SK-N-SH (cell line): ENCODE measurements at regions not wholly inside any gene's neighbourhood (a gene's known extent, or its start where the extent isn't known, plus 50 kb on each side); places are given as distances from the start of the nearest gene placed in this dataset.

Source experiments
- EP300 ChIP-seq, 2 experiments: IDR thresholded peaks; 2 replicates each; pipeline versions ENCODE4 v1.4.0 to v1.6.1; 2012; ENCODE audit warnings: borderline replicate concordance in 1 of 2, low read depth in 1 of 2, low read length in 1 of 2
- TCF12 ChIP-seq: IDR thresholded peaks from 2 replicates; pipeline ENCODE4 v1.4.0; 2012
- YY1 ChIP-seq: IDR thresholded peaks from 2 replicates; pipeline ENCODE4 v1.4.0; 2012; ENCODE audit warnings: low read depth, mild to moderate bottlenecking
- TF ChIP-seq, protein P1 (sequence below): fragments of 200-600 bp; sonication (generic); IDR thresholded peaks from 2 replicates; pipeline ENCODE4 v1.6.1; 2017; ENCODE audit warnings: antibody characterized with exemption, mild to moderate bottlenecking, moderate library complexity
- TF ChIP-seq, protein P2 (sequence below): IDR thresholded peaks from 2 replicates; pipeline ENCODE4 v1.4.0; 2012; ENCODE audit warnings: low read depth

DNA sequence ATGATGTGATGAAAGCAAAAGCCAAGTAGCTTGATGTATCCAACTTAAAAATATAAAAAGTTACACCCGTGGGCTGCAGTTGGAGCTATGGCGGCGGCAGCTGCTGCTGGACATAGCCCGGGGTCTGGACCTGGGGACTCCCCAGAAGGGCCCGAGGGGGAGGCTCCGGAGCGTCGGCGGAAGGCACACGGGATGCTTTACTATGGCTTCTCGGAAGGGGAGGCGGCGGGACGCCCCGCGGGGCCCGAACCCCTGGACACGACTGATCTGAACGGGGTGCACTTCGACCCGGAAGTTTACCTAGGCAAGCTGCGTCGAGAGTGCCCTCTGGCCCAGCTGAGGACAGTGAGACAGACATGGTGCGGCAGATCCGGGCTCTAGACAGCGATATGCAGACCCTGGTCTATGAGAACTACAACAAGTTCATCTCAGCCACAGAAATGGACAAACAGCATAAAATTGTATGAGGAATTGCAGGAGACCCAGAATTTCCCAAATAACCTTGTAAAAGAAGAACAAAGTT is 109.5 kb upstream of the EEF2KMT start:
- TF ChIP-seq, protein P1, sequence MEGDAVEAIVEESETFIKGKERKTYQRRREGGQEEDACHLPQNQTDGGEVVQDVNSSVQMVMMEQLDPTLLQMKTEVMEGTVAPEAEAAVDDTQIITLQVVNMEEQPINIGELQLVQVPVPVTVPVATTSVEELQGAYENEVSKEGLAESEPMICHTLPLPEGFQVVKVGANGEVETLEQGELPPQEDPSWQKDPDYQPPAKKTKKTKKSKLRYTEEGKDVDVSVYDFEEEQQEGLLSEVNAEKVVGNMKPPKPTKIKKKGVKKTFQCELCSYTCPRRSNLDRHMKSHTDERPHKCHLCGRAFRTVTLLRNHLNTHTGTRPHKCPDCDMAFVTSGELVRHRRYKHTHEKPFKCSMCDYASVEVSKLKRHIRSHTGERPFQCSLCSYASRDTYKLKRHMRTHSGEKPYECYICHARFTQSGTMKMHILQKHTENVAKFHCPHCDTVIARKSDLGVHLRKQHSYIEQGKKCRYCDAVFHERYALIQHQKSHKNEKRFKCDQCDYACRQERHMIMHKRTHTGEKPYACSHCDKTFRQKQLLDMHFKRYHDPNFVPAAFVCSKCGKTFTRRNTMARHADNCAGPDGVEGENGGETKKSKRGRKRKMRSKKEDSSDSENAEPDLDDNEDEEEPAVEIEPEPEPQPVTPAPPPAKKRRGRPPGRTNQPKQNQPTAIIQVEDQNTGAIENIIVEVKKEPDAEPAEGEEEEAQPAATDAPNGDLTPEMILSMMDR: no peak
- TF ChIP-seq TCF12 (no peak), YY1 (no peak), EP300 (IDR thresholded peaks at IDR 0.05; ENCODE audit: borderline replicate concordance in 1 of 2, low read depth in 1 of 2, low read length in 1 of 2) (no peak)
- TF ChIP-seq, protein P2, sequence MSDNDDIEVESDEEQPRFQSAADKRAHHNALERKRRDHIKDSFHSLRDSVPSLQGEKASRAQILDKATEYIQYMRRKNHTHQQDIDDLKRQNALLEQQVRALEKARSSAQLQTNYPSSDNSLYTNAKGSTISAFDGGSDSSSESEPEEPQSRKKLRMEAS: no peak
